Keratinocyte (primary cell): ENCODE measurements at regions not wholly inside any gene's neighbourhood (a gene's known extent, or its start where the extent isn't known, plus 50 kb on each side); places are given as distances from the start of the nearest gene placed in this dataset.

Experiments
- CTCF ChIP-seq, 3 experiments: IDR thresholded peaks in 1 of 3; conservative IDR thresholded peaks in 1 of 3; optimal IDR thresholded peaks in 1 of 3; 2 replicates in 2 of 3; 3 replicates in 1 of 3; pipeline versions ENCODE3 to v1.5.1; 2011; ENCODE audit warnings: low read length in 3 of 3, mild to moderate bottlenecking in 3 of 3, moderate library complexity in 2 of 3, control low read depth in 1 of 3, inconsistent platforms in 1 of 3; ENCODE audit not compliant: insufficient read depth in 2 of 3; ENCODE audit errors: extremely low read depth in 1 of 3
- EZH2 ChIP-seq: IDR thresholded peaks from one replicate; pipeline ENCODE4 v1.6.1; 2012; ENCODE audit warnings: inconsistent platforms, mild to moderate bottlenecking, low read length, moderate library complexity

DNA sequence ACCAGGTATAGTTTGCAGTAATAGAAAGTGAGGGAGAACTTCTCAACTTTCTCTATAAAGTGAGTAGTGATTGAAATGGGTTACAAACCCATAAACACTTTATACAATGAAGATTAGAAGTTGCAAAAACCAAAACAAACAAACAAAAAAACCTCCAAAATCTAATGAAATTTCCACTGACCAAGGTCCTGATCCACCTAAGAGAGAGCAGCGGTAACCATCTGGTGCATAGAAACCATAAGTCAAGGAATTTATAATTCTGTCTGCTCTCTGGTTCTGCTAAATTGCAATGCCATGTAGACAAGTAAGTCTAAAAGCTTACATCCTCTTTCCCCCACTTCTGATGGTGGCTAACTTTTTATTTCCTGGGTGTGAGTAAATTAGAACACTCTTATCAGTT lies 463.4 kb downstream of the EFNB2 start:
- TF ChIP-seq EZH2 (no peak), CTCF (optimal IDR thresholded peaks at IDR 0.05 in 1 of 3, IDR thresholded peaks at IDR 0.05 in 1 of 3, conservative IDR thresholded peaks at IDR 0.05 in 1 of 3; ENCODE audit: extremely low read depth in 1 of 3, insufficient read depth in 2 of 3, low read length in 3 of 3) (no peak)
